Mesodermal cell (in vitro differentiated cells): ENCODE measurements at regions not wholly inside any gene's neighbourhood (a gene's known extent, or its start where the extent isn't known, plus 50 kb on each side); places are given as distances from the start of the nearest gene placed in this dataset.

Experiments
- H3K27ac ChIP-seq: 2 replicates; pipeline ENCODE4 v1.7.0; 2013; ENCODE audit warnings: mild to moderate bottlenecking, low read depth, low read length, moderate library complexity; ENCODE audit not compliant: severe bottlenecking
- H3K36me3 ChIP-seq: 2 replicates; pipeline ENCODE4 v1.7.1; 2013; ENCODE audit warnings: mild to moderate bottlenecking, low read length, moderate library complexity; ENCODE audit not compliant: control insufficient read depth, insufficient read depth
- H3K4me1 ChIP-seq: one replicate; pipeline ENCODE4 v1.7.1; 2013; ENCODE audit warnings: mild to moderate bottlenecking, low read length; ENCODE audit not compliant: insufficient read depth, control insufficient read depth, poor library complexity, severe bottlenecking
- H3K4me3 ChIP-seq: 2 replicates; pipeline ENCODE4 v1.7.0; 2013; ENCODE audit warnings: low read length, control low read depth, mild to moderate bottlenecking; ENCODE audit not compliant: insufficient read depth, poor library complexity, severe bottlenecking; ENCODE audit errors: extremely low read depth
- H3K9me3 ChIP-seq: 2 replicates; pipeline ENCODE4 v1.7.1; 2013; ENCODE audit warnings: mild to moderate bottlenecking, low read length, moderate library complexity; ENCODE audit not compliant: control insufficient read depth
- WGBS, 2 experiments: methylation state at CpG; one replicate each; pipeline ENCODE4 v1.1.5; 2013; ENCODE audit warnings: missing lambda C conversion rate in 2 of 2; ENCODE audit not compliant: insufficient coverage in 2 of 2; 5-methylcytosine and 5-hydroxymethylcytosine counted together

- 56 to 68% methylated on average over 3 to 5 of the region's 6 CpGs for WGBS, 2 experiments
- Histone ChIP-seq H3K36me3 (no peaks in the 10 kb centered on the region), H3K27ac (peak overlapping the region; percentile 61), H3K4me3 (no peak overlapping the region), H3K4me1 (no peaks in the 10 kb centered on the region), H3K9me3 (no peaks in the 10 kb centered on the region)
Measured at GRCh38 chr9:28365020-28365640, 791.8 kb upstream of the C9orf72 start.

GRCh38 chr9:28365728-28366127 lies 792.4 kb upstream of the C9orf72 start:
- WGBS, 2 experiments: no CpG with 5 or more reads among the region's 2 CpGs
- Histone ChIP-seq H3K27ac (peak overlapping the region; percentile 61), H3K4me3 (no peak overlapping the region)

GRCh38 chr9:28378231-28378630 lies 805.0 kb upstream of the C9orf72 start:
- Histone ChIP-seq H3K4me1 (no peaks in the 10 kb centered on the region), H3K4me3 (no peak overlapping the region), H3K27ac (no peak overlapping the region), H3K36me3 (no peaks in the 10 kb centered on the region), H3K9me3 (no peaks in the 10 kb centered on the region)
- WGBS, 2 experiments: 80% methylated on average over 1 of the region's 1 CpG

More at GRCh38 chr9:28365728-28366127, 792.4 kb upstream of the C9orf72 start:
- Histone ChIP-seq H3K9me3 (no peaks in the 10 kb centered on the region), H3K4me1 (no peaks in the 10 kb centered on the region), H3K36me3 (no peaks in the 10 kb centered on the region)

GRCh38 chr9:28379082-28379481 lies 805.8 kb upstream of the C9orf72 start:
- H3K27ac ChIP-seq: no peak overlapping the region
- no peaks in the 10 kb centered on the region for H3K36me3 ChIP-seq
- H3K4me3 ChIP-seq: no peak overlapping the region
- H3K9me3 ChIP-seq: no peaks in the 10 kb centered on the region
- H3K4me1 ChIP-seq: no peaks in the 10 kb centered on the region

- peaks cover 4% of the 10 kb centered on the region for H3K9me3 ChIP-seq
- H3K4me3 ChIP-seq: no peak overlapping the region
- no peaks in the 10 kb centered on the region for H3K36me3 ChIP-seq
- no peak overlapping the region for H3K27ac ChIP-seq
- no peaks in the 10 kb centered on the region for H3K4me1 ChIP-seq
- 40 to 60% methylated on average over 1 of the region's 3 CpGs for WGBS, 2 experiments
Measured at GRCh38 chr9:28389411-28389810, 816.1 kb upstream of the C9orf72 start.

GRCh38 chr9:28394774-28395173 lies 821.5 kb upstream of the C9orf72 start:
- Histone ChIP-seq H3K4me1 (no peaks in the 10 kb centered on the region), H3K4me3 (no peak overlapping the region), H3K36me3 (no peaks in the 10 kb centered on the region)

GRCh38 chr9:28396058-28396457 lies 822.8 kb upstream of the C9orf72 start:
- Histone ChIP-seq H3K4me3 (no peak overlapping the region), H3K4me1 (no peaks in the 10 kb centered on the region)
- 100% methylated on average over 2 of the region's 4 CpGs; no CpG with 5 or more reads in 1 of the 2 experiments for WGBS, 2 experiments

More at GRCh38 chr9:28394774-28395173, 821.5 kb upstream of the C9orf72 start:
- Histone ChIP-seq H3K9me3 (no peaks in the 10 kb centered on the region), H3K27ac (no peak overlapping the region)

GRCh38 chr9:28407351-28407750 lies 834.1 kb upstream of the C9orf72 start:
- no peak overlapping the region for H3K4me3 ChIP-seq
- no peaks in the 10 kb centered on the region for H3K4me1 ChIP-seq
- no peak overlapping the region for H3K27ac ChIP-seq
- 78% methylated on average over 1 of the region's 3 CpGs; no CpG with 5 or more reads in 1 of the 2 experiments for WGBS, 2 experiments
- no peaks in the 10 kb centered on the region for H3K9me3 ChIP-seq
- no peaks in the 10 kb centered on the region for H3K36me3 ChIP-seq

More at GRCh38 chr9:28396058-28396457, 822.8 kb upstream of the C9orf72 start:
- Histone ChIP-seq H3K36me3 (no peaks in the 10 kb centered on the region), H3K9me3 (no peaks in the 10 kb centered on the region), H3K27ac (no peak overlapping the region)

GRCh38 chr9:28409919-28410318 lies 836.6 kb upstream of the C9orf72 start:
- H3K27ac ChIP-seq: no peak overlapping the region
- WGBS, 2 experiments: no CpG with 5 or more reads among the region's 1 CpG

GRCh38 chr9:28410411-28410810 lies 837.1 kb upstream of the C9orf72 start:
- no peaks in the 10 kb centered on the region for H3K36me3 ChIP-seq
- no peaks in the 10 kb centered on the region for H3K4me1 ChIP-seq
- H3K4me3 ChIP-seq: no peak overlapping the region
- H3K27ac ChIP-seq: no peak overlapping the region
- WGBS, 2 experiments: 82% methylated on average over 2 of the region's 3 CpGs; no CpG with 5 or more reads in 1 of the 2 experiments
- no peaks in the 10 kb centered on the region for H3K9me3 ChIP-seq

More at GRCh38 chr9:28409919-28410318, 836.6 kb upstream of the C9orf72 start:
- no peaks in the 10 kb centered on the region for H3K9me3 ChIP-seq
- H3K36me3 ChIP-seq: no peaks in the 10 kb centered on the region
- H3K4me3 ChIP-seq: no peak overlapping the region
- H3K4me1 ChIP-seq: no peaks in the 10 kb centered on the region

GRCh38 chr9:28413471-28413870 lies 840.2 kb upstream of the C9orf72 start:
- no CpG with 5 or more reads among the region's 1 CpG for WGBS, 2 experiments
- Histone ChIP-seq H3K36me3 (no peaks in the 10 kb centered on the region), H3K4me3 (no peak overlapping the region), H3K9me3 (no peaks in the 10 kb centered on the region), H3K27ac (no peak overlapping the region), H3K4me1 (no peaks in the 10 kb centered on the region)
